ENCODE measurements at regions not wholly inside any gene's neighbourhood (a gene's known extent, or its start where the extent isn't known, plus 50 kb on each side); places are given as distances from the start of the nearest gene placed in this dataset.

DNA sequence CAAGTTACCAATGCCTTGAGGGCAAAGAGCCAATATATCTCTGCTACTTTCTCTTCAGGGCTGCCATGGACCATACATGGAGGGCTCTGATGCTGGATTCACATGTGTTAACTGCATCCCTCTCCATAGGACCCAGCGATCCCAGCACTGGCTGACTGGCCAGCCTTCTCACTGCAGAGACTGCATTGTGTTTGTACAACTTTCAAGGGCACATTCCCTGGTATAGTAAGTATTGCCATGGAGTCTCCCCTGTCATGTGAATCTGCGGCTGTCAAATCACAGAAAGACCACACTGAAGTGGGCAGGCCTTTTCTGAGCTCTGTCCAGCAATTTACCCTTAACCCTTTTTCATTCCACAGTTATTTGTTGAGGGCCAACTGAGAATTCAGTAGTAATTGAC, 449.8 kb downstream of the OMA1 start:
- TF ChIP-seq, protein P1, sequence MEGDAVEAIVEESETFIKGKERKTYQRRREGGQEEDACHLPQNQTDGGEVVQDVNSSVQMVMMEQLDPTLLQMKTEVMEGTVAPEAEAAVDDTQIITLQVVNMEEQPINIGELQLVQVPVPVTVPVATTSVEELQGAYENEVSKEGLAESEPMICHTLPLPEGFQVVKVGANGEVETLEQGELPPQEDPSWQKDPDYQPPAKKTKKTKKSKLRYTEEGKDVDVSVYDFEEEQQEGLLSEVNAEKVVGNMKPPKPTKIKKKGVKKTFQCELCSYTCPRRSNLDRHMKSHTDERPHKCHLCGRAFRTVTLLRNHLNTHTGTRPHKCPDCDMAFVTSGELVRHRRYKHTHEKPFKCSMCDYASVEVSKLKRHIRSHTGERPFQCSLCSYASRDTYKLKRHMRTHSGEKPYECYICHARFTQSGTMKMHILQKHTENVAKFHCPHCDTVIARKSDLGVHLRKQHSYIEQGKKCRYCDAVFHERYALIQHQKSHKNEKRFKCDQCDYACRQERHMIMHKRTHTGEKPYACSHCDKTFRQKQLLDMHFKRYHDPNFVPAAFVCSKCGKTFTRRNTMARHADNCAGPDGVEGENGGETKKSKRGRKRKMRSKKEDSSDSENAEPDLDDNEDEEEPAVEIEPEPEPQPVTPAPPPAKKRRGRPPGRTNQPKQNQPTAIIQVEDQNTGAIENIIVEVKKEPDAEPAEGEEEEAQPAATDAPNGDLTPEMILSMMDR (IDR thresholded peaks at IDR 0.05), result no peak
- TF ChIP-seq POLR2A (IDR thresholded peaks at IDR 0.05), result no peak
- no peak for TF ChIP-seq POLR2AphosphoS5 (IDR thresholded peaks at IDR 0.05; ENCODE audit: insufficient read depth in 1 of 2, low read depth in 1 of 2)
- Histone ChIP-seq H3K36me3 (no peaks in the 10 kb centered on the region), H3K4me3 (no peak overlapping the region), H3K27ac (no peak overlapping the region), H3K9me3 (no peaks in the 10 kb centered on the region), H3K27me3 (no peaks in the 10 kb centered on the region), H3K4me1 (no peaks in the 10 kb centered on the region)
- intact Hi-C loops (cut with DNase I), result no loop called here
- no peak for DNase-seq (ENCODE audit: extremely low spot score in 2 of 2)

DNA sequence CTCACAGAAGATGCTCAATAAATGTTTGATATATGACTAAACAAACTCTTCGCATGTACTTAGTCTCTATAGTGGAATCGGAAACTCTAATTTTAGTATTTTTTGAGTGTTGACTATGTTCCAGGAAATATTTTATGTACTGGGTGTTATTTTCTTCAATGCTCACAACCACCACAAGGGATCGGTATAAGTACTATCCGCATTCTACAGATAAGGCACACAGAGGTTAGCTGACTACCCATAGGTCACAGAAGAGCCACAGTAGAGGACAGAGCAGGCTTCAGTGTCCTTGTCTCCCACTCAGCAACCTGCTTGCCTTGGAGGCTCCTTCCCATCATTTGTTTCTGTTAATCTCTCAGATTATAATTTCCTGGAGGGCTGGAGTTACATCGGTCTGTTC, 451.3 kb downstream of the OMA1 start:
- H3K27ac ChIP-seq, result no peak overlapping the region
- no peaks in the 10 kb centered on the region for H3K27me3 ChIP-seq
- H3K9me3 ChIP-seq, result no peaks in the 10 kb centered on the region
- no peak overlapping the region for H3K4me3 ChIP-seq
- H3K36me3 ChIP-seq, result no peaks in the 10 kb centered on the region
- TF ChIP-seq, protein P1 (IDR thresholded peaks at IDR 0.05), result no peak
- TF ChIP-seq POLR2AphosphoS5 (IDR thresholded peaks at IDR 0.05; ENCODE audit: insufficient read depth in 1 of 2, low read depth in 1 of 2) (no peak), POLR2A (IDR thresholded peaks at IDR 0.05) (no peak)
- intact Hi-C loops (cut with DNase I), result no loop called here
- H3K4me1 ChIP-seq, result no peaks in the 10 kb centered on the region
- no peak for DNase-seq (ENCODE audit: extremely low spot score in 2 of 2)

DNA sequence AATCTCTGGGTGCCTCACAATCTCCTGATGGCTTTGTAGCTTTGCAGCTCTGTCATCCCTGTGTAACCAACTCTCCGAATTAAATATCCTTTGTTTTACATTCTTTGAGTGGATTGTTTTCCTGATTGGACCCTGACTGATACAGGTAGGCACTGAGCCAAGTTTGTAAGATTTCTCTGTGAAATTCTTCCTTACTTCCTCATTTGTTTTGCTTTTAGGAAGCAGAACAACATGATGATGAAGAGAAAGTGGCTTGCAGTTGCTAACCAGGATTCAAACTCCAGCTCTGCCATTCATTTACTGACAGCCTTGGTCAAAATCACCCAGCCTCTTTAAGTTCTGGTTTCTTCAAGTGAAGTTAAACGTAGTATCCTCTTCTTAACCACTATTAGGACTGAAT, 452.3 kb downstream of the OMA1 start:
- Histone ChIP-seq H3K27ac (no peak overlapping the region), H3K4me3 (no peak overlapping the region), H3K27me3 (no peaks in the 10 kb centered on the region), H3K4me1 (no peaks in the 10 kb centered on the region), H3K36me3 (no peaks in the 10 kb centered on the region), H3K9me3 (no peaks in the 10 kb centered on the region)
- TF ChIP-seq POLR2AphosphoS5 (IDR thresholded peaks at IDR 0.05; ENCODE audit: insufficient read depth in 1 of 2, low read depth in 1 of 2) (no peak), POLR2A (IDR thresholded peaks at IDR 0.05) (no peak)
- TF ChIP-seq, protein P1 (IDR thresholded peaks at IDR 0.05), result no peak
- DNase-seq (ENCODE audit: extremely low spot score in 2 of 2), result no peak
- intact Hi-C loops (cut with DNase I), result no loop called here

DNA sequence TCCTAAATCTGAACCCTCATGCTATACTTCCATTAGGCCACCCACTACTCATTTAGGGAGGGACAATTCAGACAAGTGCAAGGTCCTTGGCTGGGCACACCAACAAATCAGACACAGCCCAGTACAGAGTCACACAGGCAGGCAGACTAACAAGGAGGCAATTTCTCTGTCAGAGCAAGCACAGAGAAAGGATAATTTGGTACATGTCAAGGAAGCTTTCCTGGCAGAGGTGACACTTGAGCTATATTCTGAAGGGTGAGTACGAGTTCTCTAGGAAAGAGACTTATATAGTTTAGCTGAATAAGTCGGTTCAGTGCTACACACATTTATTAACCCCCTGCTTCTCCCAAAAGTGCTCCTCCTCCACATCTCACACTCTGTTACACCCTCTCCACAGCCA, 455.9 kb downstream of the OMA1 start:
- H3K27me3 ChIP-seq, result no peaks in the 10 kb centered on the region
- H3K4me3 ChIP-seq, result no peak overlapping the region
- H3K9me3 ChIP-seq, result no peaks in the 10 kb centered on the region
- H3K27ac ChIP-seq, result no peak overlapping the region
- DNase-seq (ENCODE audit: extremely low spot score in 2 of 2), result no peak
- no peaks in the 10 kb centered on the region for H3K4me1 ChIP-seq
- no peaks in the 10 kb centered on the region for H3K36me3 ChIP-seq
- intact Hi-C loops (cut with DNase I), result no loop called here
- no peak for TF ChIP-seq POLR2A (IDR thresholded peaks at IDR 0.05)
- TF ChIP-seq, protein P1 (IDR thresholded peaks at IDR 0.05), result no peak
- TF ChIP-seq POLR2AphosphoS5 (IDR thresholded peaks at IDR 0.05; ENCODE audit: insufficient read depth in 1 of 2, low read depth in 1 of 2), result no peak

DNA sequence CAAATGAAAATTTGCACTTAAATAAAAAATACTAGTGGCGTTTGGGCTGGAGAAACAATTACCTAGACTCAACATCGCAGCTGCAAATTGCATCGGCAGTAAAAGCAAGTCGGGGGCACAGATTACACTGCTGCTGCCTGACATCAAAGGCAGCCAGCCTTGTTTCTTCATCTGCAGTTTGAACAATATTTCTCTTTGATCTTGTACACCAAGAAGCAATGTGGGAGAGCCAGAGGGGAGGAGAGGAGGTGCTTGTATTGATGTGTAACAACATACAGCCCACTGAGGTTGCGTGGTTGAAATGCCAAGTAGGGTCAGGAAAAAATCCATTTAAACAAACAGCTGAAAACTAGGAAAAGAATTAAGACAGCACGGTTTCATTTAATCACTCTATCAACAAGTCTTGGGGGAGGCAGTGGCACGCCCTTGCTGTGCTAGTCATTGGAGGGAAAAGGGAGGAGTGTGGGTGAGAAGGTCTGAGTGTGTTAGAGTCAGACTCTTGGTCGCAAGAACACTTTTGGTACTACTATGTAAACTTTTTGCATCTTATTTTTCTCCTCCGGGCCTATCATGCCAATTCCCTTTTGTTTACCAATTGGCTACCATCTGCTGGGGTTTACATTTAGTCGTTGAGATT, 456.5 kb downstream of the OMA1 start:
- intact Hi-C loops (cut with DNase I), result no loop called here
- H3K9me3 ChIP-seq, result no peaks in the 10 kb centered on the region
- DNase-seq (ENCODE audit: extremely low spot score in 2 of 2), result no peak
- no peaks in the 10 kb centered on the region for H3K36me3 ChIP-seq
- H3K27ac ChIP-seq, result no peak overlapping the region
- TF ChIP-seq POLR2AphosphoS5 (IDR thresholded peaks at IDR 0.05; ENCODE audit: insufficient read depth in 1 of 2, low read depth in 1 of 2) (no peak), POLR2A (IDR thresholded peaks at IDR 0.05) (no peak)
- TF ChIP-seq, protein P1 (IDR thresholded peaks at IDR 0.05), result no peak
- no peaks in the 10 kb centered on the region for H3K27me3 ChIP-seq
- no peak overlapping the region for H3K4me3 ChIP-seq
- H3K4me1 ChIP-seq, result no peaks in the 10 kb centered on the region

Measured in vagina (tissue), 2 donors.